Right lobe of liver (tissue), 6 donors: ENCODE measurements at regions not wholly inside any gene's neighbourhood (a gene's known extent, or its start where the extent isn't known, plus 50 kb on each side); places are given as distances from the start of the nearest gene placed in this dataset.

Source experiments
- ATAC-seq, 4 donors: fragments of 200-7000 bp; cut with Tn5 transposase; one replicate each; pipeline ENCODE4 v1.9.1; 2020; ENCODE audit warnings: mild to moderate bottlenecking in 4 of 4, moderate library complexity in 4 of 4
- DNase-seq, 3 donors: peaks; one replicate each; pipeline ENCODE4 v3.0.0-alpha.2; 2020
- H3K27ac ChIP-seq, 3 donors: fragments of 200-600 bp; one replicate each; pipeline ENCODE4 v1.8.0; 2022
- H3K27me3 ChIP-seq, 2 donors: fragments of 200-600 bp; one replicate each; pipeline ENCODE4 v1.8.0; 2022
- H3K36me3 ChIP-seq, 4 donors: fragments of 200-600 bp; sonication (generic) in 1 of 4; one replicate each; pipeline versions ENCODE4 v1.5.1 to v1.8.0; 2017 to 2022; ENCODE audit warnings: control low read depth in 1 of 4
- H3K4me1 ChIP-seq, 4 donors: fragments of 200-600 bp; sonication (generic) in 1 of 4; one replicate each; pipeline versions ENCODE4 v1.5.1 to v1.8.0; 2017 to 2022; ENCODE audit warnings: control low read depth in 1 of 4
- H3K4me3 ChIP-seq, 3 donors: fragments of 200-600 bp; one replicate each; pipeline ENCODE4 v1.8.0; 2022
- H3K9me3 ChIP-seq, 4 donors: fragments of 200-600 bp; sonication (generic) in 1 of 4; one replicate each; pipeline versions ENCODE4 v1.5.1 to v1.8.0; 2017 to 2022; ENCODE audit warnings: control low read depth in 1 of 4
- CTCF ChIP-seq, 4 donors: fragments of 200-600 bp in 3 of 4; fragments of 450-650 bp in 1 of 4; IDR thresholded peaks; one replicate each; pipeline versions ENCODE4 v1.5.1 to v1.8.0; 2016 to 2022; ENCODE audit warnings: antibody characterized with exemption in 4 of 4, mild to moderate bottlenecking in 2 of 4
- POLR2A ChIP-seq: fragments of 450-650 bp; IDR thresholded peaks from one replicate; pipeline ENCODE4 v1.6.1; 2017; ENCODE audit warnings: antibody characterized with exemption, mild to moderate bottlenecking
- WGBS: methylation state at CpG from one replicate; pipeline ENCODE4 v1.1.6; 2018; ENCODE audit warnings: low coverage, low lambda C conversion rate; ENCODE audit not compliant: insufficient coverage; ENCODE audit errors: missing lambda C conversion rate; 5-methylcytosine and 5-hydroxymethylcytosine counted together
- intact Hi-C, 2 donors: fragments of 100-400 bp; cut with DNase I; formaldehyde crosslinking; loops; one replicate each; pipeline versions ENCODE4 v1.11.2 to v1.14.1; 2022
- donor health status: DM: no; HTN: yes; CAD: no.
- donor health status: DM: no; HTN: no; CAD: no.
- donor health status: DM: no; HTN: no; CAD: no.
- donor health status: DM: no; HTN: yes; CAD: no.
- donor health status: DM: no; HTN: yes; CAD: no.

DNA sequence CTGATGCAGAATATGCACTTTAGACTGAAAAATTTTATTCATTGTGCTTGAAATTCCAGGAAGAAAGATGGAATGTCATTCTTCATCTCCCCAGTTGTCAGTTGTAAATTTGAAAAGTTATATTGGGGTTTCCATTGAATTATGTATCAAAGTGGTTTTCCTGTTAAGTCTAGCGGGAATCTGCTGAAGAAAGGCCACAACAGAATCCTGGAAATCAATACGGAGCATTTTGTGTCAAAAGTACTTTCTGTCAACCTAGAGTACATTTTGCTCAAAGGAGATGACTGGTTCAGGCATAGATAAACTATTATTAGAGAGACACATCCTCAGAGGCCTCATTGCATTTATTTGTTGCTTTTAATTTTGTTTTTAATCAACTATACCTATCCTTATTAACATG lies 538.2 kb upstream of the SEMA3D start:
- ATAC-seq = no peak
- TF ChIP-seq POLR2A = no peak
- TF ChIP-seq CTCF (IDR thresholded peaks at IDR 0.05) = no peak
- no peak overlapping the region for H3K27ac ChIP-seq
- H3K9me3 ChIP-seq = no peaks in the 10 kb centered on the region
- no peak for DNase-seq
- no peaks in the 10 kb centered on the region for H3K36me3 ChIP-seq
- H3K4me1 ChIP-seq = no peaks in the 10 kb centered on the region
- intact Hi-C loops = no loop called here
- WGBS = 54% methylated on average over 2 of the region's 2 CpGs
- H3K4me3 ChIP-seq = no peak overlapping the region
- no peaks in the 10 kb centered on the region for H3K27me3 ChIP-seq

DNA sequence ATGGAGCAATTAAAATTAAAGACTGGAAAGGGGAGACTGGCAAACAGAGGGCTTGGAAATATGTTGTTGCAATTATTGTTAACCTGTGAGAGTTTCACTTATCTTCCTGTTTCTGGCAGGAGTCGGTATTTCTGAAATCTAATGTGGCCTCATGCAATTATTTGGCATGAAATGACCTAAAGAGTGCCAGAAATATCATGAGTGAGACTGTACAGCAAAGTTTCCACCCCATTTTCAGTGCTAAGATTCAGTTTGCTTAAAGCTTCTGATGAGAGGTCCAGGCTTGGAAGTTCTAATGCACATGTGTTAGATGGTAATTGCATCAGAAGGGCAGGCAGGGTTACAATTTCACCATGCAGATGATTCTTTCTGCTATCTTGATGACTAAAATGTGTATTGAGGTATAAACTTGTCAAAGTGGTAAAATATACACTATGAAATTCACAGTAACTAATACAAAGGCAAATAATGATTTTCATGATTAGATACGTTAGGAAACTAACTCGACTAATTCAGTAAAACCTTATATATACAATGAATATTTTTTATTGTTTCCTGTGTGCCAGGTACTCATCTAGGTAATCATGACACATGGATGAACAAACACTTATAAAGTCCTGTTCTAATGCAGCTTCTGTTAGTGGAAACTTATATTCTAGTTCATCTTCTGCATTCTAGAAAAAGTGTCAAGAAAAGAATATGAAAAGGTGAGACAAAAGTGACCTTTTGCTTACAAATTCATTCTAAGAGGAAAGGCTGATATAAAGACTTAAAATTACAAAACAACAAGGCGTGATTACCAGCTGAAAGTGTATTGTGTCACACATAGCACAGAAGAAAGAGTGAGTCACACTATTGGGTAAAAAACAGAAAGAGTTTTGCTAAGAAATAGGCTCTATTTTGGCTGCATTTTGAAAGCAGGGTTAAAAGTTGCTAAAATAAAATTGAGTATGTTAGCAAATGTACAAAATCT lies 533.4 kb upstream of the SEMA3D start:
- Histone ChIP-seq H3K27ac (no peak overlapping the region), H3K4me1 (no peaks in the 10 kb centered on the region), H3K27me3 (no peaks in the 10 kb centered on the region), H3K36me3 (no peaks in the 10 kb centered on the region), H3K9me3 (no peaks in the 10 kb centered on the region), H3K4me3 (no peak overlapping the region)
- 33% methylated on average over 4 of the region's 4 CpGs for WGBS
- TF ChIP-seq POLR2A = no peak
- no peak for TF ChIP-seq CTCF (IDR thresholded peaks at IDR 0.05)
- ATAC-seq (no peak), DNase-seq (no peak)
- intact Hi-C loops = no loop called here

GRCh38 chr7:85716353-85716752 lies 529.5 kb upstream of the SEMA3D start:
- Histone ChIP-seq H3K4me3 (no peak overlapping the region), H3K36me3 (no peaks in the 10 kb centered on the region), H3K4me1 (no peaks in the 10 kb centered on the region), H3K27me3 (no peaks in the 10 kb centered on the region), H3K9me3 (no peaks in the 10 kb centered on the region), H3K27ac (no peak overlapping the region)
- DNase-seq (no peak), ATAC-seq (no peak)
- intact Hi-C loops = no loop called here
- WGBS = 39% methylated on average over 2 of the region's 2 CpGs
- TF ChIP-seq CTCF (IDR thresholded peaks at IDR 0.05) (no peak), POLR2A (no peak)

DNA sequence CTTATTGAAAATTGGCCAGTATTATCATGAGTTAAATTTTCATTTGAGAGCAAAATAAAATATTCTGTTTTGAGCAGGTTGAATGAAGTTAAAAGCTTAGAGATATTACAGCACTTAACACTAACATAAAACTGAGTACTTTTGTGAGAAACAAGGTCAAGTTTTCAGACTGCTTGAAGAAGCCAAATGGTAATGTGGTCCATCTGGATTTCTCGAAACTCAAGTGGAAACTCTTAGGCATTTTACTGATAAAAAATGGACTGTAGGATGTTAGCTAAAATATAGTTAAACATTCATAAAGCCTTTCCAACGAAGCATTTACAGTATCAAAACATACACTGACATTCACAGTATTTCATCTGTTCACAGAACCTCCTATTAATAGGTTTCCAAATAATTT lies 528.1 kb upstream of the SEMA3D start:
- TF ChIP-seq CTCF (IDR thresholded peaks at IDR 0.05) = no peak
- TF ChIP-seq POLR2A = no peak
- Histone ChIP-seq H3K27ac (no peak overlapping the region), H3K4me1 (no peaks in the 10 kb centered on the region), H3K4me3 (no peak overlapping the region), H3K9me3 (no peaks in the 10 kb centered on the region), H3K27me3 (no peaks in the 10 kb centered on the region), H3K36me3 (no peaks in the 10 kb centered on the region)
- ATAC-seq (no peak), DNase-seq (no peak)
- WGBS = 40% methylated on average over 2 of the region's 2 CpGs
- intact Hi-C loops = no loop called here
